Activated CD4-positive, alpha-beta T cell treated with anti-CD3 and anti-CD28 coated beads, Interleukin-2, Interleukin-6, amounts not matched to agents 100 ng/mL and 50 ng/mL, durations not matched to agents 16 hours and 8 hours (primary cell): ENCODE measurements at regions not wholly inside any gene's neighbourhood (a gene's known extent, or its start where the extent isn't known, plus 50 kb on each side); places are given as distances from the start of the nearest gene placed in this dataset.

Source experiments
- DNase-seq: peaks from one replicate; pipeline ENCODE4 v3.0.0-alpha.2; 2020

DNA sequence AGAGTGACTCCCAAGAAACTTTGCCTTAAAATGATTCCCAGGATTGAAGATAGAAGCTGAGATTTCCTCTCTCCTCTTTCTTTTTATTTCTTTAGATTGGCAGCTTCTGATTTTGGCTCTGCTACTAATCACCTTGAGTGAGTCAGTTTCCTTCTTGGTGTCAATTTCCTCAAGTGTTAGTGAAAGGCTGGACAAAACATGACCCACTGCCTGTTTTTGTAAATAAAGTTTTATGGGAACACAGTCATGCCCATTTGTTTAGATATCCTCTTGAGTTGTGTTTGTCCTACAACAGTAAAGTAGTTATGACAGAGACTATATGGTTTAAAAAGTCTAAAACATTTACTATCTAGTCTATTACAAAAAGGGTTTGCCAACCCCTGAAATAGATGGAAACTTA is 227.2 kb upstream of the TBX3 start:
- DNase-seq: no peak

DNA sequence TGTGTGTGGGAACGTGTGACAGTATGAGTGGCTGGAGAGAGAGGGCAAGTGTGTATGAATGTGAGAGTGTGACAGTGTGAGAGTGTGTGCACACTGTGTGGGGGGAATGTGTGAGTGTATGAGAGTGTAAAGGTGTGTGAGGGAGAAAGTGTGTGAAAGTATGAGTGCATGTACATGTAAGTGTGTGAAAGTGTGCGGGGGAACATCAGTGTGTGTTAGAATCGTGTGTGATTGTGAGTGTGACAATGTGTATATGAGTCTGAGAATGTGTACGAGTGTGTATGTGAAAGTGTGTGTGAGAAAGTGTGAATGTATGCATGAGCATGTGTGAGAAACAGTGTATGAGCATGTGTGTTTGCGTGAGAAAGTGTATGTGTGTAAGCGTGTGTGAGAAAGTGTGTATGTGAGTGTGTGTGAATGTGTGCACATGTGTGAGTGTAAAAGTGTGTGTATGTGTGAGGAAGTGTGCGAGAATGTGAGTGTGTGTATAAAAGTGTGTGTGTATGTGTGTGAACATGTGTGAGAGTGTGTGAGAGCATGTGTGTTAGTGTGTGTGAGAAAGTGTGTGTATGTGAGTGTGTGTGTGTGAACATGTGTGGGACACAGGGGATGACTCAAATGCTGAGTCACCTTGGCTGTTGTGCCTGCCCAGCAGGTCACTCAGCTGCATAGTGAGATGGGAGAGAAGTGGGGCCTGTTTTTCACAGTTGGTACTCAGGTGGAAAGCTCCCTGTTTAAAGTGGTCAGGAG is 220.5 kb upstream of the TBX3 start:
- no peak for DNase-seq

DNA sequence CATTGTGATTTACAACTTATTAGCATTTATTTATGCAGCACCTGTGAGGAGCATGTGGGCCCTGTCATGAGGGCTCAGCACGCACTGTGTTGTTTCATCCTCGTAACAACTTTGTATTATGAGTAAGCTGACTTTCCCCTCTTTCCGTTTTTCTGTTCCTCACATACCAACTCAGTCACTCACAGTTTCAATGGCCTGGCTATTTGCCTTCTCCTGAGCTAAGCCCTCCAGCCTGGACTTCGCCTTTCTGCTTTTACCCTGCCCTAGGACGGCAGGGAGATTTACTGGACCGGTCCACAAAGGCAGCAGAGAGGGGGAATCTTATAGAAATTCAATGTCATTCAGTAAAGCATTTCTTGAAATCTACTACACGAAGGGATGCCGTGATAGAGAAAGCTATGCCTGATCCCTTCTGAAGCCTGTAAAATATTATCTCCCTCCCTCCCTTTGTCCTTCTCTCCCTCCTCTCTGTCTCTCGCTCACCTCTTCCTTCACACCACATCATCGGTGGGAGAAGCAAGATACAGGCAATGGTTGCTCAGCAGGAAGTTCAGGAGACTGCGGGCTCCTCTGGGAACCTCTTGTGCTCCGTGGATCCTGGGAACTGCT is 219.2 kb upstream of the TBX3 start:
- DNase-seq: no peak

DNA sequence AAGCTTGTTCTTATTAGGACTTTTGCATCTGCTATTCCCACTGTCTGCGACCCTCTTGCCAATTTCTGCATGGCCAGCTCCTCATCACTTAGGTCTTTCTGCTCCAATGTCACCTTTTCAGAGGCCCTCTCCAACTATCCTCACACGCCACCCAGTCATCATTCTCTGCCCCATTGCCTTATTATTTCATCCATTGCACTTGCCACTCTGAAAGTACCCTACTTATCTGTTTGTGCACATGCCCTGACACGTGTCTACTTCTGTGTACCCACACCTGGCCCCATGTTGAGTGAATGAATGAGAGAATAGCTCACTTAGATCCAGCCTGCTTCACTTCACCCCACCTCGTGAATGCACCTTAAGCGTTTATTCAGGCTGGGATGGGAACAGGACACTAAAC is 218.7 kb upstream of the TBX3 start:
- no peak for DNase-seq

DNA sequence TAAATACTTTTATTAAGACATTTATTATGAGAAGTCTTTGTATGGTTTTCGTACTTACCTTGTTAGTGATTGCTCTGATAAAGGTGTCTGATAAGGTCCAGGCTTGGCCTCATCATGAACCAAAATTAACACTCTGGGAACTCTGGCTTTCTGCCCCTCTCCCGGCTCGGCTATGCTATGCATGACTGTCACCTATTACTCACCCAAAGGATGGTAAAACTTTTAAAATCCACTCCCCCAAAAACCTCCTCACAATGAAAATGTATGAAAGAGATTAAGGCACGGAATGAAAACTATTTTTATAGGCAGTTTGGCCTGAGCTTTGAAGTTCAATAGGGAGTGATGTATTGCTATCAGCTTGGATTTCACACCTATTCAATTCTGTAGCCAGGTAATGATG is 217.3 kb upstream of the TBX3 start:
- DNase-seq: no peak

DNA sequence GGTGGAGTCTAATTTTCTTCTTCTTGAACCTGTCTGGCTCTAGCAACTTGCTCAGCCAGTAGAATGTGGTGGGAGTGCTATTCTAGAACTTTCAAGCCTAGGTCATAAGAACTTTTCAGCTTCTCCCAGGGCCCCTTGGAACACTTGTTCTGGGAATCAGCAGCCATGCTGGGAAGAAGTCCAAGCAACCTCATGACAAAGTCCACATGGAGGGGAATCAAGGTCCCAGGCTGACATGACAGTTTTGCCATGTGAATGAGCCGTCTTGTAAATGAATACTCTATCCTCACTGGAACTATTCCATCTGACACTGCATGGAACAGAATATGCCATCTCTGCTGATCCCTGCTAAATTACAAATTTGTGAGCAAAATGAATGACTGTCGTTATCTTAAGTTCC is 214.2 kb upstream of the TBX3 start:
- no peak for DNase-seq

DNA sequence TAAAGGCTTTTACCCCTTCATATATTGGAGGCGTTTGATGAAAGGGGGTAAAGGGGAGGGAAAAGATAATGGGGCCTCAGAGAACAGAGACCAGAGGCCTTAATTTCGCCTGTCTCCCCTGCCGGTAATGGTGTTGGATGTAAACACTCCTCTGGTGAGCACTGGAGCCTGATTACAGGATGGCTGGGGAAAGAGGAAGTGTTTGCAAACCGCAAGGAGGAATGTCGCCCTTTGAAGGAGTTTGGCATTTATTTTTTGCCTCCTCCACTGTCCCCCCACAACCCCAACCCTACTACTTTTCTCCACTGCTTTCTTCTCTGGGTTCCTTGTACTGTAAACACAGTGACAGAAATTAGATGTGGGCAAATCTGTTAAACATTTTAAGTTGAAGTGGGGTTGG is 211.9 kb upstream of the TBX3 start:
- DNase-seq: no peak

DNA sequence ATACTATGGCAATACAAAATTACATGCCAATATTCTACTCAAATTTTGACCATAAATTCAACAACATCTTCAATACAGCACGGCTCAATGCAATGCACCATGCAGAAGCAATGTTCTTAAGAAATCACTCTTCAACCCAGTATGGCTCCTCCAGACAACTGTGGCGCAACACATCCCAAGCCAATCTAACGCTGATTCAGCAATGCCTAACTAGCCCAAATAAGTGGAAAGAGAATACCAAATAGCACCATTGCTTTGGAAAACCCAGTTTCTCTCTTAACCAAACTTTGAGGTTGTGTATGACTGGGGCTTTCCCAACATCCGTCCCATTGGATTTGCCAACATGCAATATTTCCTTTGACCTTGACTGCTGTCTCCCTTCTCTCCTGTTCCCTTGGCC is 211.1 kb upstream of the TBX3 start:
- no peak for DNase-seq

DNA sequence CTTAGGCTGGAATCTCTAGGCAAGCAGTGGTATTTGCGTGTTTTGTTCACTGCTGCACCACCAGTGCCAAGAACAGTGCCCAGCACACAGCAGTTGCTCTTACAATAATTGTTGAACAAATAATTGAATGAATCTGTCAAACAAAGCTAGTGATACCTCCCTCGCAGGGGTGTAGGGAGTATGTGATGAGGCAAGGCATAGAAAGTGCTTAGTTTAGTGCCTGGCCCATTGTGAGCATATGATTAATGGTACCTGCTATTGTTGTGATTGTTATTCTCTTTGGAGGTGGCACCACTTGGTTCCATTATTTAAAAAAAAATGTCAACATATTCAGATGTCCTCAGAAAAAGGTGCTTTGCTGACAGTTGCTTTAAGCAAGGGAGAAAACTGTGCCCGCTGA is 210.1 kb upstream of the TBX3 start:
- DNase-seq: no peak

DNA sequence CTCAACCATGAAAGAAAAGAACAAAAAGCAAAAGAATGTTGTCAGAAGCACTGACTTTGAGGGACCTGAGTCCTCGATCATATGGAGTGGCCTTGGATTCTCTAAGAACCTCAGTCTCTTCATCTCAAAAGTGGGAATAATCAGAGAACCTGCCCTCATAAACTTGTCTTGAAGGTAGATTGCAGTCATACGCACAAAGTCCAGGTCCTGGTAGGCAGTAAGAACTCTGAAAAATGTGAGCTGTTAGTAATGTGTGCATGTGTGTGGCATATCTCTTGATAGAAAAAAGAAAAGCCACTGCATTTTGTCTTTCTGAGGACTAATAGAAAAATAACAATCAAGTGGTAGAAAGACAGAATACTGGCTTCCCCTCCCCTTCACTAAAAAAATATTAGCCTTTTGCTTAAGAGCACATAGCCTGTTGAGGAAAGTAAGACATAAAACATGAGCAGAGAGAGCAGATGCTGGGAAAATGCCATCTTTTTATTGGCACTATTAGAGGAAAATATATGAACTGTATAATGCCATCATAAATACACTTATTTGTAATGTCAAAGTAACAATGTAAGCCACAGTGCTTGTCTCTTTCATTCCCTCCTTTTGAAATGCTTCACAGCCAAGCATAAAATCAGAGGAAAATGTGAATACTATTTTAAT is 205.1 kb upstream of the TBX3 start:
- no peak for DNase-seq

DNA sequence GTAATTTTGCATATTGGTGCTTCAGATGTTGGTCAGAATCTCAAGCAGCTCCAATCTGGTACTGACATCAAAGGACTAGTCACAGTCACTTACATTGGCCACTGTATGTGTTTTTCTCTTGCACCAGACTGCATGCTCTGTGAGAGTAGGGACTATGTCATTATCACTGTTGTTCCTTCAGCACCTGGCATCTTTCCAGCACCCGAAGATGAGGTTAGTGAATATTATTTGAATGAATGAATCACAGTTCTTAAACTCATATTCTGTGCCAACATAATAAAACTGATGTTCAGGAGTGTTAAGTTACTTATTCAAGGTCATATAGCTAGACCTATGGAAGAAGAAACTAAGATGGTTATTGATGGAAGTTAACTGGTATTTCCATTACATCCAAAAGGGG is 204.5 kb upstream of the TBX3 start:
- DNase-seq: no peak

DNA sequence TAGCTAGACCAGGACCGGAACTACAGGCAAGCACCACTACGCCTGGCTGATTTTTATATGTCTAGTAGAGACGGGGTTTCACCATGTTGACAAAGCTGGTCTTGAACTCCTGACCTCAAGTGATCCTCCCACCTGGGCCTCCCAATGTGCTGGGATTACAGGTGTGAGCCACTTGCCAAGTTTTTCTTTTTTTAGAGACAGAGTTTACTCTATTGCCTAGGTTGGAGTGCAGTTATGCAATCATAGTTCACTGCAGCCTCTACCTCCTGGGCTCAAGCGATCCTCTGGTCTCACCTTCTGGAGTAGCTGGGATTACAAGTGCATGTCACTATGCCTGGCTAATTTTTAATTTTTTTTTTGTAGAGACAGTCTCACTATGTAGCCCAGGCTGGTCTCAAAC is 201.5 kb upstream of the TBX3 start:
- no peak for DNase-seq

DNA sequence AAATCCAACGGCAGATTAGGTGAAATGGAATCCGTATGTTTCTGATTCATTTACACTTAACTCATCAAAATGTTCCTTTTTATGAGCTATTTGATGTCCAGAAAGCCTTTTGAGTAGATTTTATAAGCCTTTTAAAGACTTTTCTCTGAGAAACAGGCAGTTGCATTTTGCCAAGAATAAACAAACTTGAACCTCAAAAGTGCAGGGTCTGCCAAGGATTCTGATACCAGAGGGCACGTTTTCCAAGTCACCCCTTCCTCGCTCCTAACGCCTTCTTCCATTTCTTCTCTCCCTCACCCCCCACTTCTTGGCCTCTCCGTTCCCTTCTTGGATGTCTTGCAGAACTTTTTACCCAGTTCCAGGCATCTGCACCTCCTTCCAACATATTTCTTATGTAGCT is 200.6 kb upstream of the TBX3 start:
- no peak for DNase-seq

DNA sequence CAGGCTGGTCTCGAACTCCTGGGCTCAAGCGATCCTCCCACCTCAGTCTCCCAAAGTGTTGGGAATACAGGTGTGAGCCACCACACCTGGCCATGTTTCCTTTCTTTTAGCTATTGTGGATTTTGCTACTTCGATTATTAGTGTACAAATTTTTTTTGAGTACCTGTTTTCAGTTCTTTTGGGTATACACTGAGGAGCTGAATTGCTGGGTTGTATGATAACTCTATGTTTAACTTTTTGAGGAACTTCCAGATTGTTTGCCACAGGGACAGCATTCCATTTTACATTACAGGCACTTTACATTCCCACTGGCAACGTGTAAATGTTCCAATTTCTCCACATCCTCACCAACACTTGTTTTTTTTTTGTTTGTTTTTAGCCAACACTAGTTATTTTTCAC is 198.1 kb upstream of the TBX3 start:
- no peak for DNase-seq

DNA sequence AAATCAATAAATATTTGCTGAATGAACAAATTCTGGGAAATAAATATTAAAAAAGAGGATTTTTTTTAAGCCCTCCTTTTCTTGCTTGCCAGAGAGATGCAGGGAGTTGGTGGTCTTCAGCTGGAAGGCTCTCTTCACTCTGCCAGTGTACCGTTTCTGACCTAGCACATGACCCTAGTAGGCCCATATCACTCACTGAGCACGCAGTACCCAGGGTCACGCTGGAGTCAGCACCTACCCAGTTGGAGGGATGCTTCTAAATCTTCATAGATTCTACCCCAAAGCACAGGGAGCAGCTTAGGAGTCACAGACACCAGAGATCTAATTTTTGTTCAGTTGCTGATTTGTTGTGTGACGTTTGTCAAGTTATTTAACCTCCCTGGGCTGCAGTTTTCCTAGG is 195.4 kb upstream of the TBX3 start:
- DNase-seq: no peak

DNA sequence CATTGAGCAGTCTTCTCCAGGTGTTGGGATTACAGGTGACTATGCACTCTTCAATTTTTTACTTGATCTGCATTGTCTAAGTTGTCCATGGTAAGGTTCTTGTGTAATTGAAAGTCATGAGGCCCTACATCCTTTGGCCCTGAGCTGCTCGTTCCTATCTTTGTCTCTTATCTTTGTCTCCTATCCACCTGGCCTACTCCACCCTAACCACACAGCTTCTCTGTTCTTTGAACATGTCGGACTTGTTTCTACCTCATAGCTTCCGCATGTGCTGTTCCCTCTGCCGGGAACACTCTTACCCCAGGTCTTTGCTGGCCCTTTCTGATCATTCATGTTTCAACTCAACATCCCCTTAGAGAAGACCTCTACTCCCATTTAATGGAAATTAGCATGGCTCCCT is 194.8 kb upstream of the TBX3 start:
- no peak for DNase-seq

DNA sequence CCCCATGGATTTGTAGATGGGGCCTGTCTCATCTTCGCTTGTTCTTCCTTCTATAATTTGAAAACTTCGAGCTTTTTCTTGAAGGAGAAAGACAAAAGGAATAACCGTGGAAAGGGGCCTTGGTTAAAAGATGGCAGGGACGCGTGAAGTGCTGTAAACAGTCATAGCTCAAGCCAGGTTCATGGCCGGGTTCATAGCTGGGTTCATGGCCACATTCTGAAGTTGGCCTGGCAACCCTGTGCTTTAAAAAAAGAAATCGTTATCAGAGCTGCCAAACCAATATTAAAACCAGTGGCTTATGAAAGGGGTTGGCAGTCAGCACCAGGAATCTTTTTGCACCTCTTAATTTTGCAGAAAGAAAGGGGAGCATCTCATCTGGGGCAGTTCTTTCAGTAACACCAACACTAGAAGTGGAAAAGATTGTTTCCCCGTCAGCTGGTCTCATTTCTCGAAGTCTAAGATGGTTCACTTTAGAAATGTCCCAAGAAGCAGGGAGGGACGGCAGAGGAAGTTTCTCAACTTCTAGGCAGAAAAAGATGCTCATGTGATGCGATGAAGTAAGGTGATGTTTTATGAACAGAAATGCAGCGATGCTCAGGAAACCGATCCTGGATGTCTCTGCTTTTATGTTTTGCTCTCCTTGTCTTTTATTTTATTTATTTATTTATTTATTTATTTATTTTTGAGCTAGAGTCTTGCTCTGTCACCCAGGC is 193.1 kb upstream of the TBX3 start:
- DNase-seq: no peak

DNA sequence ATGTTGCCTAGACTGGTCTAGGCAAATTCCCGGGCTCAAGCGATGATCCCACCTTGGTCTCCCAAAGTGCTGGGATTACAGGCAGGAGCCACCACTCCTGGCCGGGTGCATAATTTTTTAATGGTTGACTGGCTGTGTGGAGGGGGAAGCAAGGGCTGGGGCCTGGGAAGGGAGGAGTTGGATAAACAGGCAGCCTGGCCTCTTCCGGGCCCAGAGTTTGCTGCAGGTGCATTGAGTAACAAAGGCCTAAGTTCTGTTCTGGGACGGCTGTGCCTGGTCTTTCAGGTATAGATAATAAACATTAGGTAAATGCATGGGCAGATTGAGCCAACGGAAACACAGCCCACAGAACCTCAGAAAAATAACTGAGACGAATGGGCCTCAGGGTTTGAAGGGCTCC is 191.3 kb upstream of the TBX3 start:
- no peak for DNase-seq

DNA sequence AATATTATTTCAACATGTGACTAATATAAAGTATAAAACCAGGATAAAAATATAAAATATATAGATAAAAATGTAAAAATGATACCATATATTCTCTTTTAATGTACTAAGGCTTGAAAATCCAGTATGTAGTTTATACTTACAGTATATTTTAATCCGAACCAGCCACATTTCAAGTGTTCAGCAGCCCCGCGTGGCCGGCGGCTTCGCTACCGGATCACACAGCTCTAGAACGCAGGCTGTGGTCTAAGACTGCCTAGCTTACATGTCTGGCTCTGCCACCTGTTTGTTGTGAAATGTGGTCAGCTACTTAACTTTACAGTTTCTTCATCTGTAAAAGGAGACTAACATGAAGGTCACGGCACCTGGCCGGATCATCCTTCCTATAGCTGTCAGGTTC is 189.7 kb upstream of the TBX3 start:
- DNase-seq: no peak

DNA sequence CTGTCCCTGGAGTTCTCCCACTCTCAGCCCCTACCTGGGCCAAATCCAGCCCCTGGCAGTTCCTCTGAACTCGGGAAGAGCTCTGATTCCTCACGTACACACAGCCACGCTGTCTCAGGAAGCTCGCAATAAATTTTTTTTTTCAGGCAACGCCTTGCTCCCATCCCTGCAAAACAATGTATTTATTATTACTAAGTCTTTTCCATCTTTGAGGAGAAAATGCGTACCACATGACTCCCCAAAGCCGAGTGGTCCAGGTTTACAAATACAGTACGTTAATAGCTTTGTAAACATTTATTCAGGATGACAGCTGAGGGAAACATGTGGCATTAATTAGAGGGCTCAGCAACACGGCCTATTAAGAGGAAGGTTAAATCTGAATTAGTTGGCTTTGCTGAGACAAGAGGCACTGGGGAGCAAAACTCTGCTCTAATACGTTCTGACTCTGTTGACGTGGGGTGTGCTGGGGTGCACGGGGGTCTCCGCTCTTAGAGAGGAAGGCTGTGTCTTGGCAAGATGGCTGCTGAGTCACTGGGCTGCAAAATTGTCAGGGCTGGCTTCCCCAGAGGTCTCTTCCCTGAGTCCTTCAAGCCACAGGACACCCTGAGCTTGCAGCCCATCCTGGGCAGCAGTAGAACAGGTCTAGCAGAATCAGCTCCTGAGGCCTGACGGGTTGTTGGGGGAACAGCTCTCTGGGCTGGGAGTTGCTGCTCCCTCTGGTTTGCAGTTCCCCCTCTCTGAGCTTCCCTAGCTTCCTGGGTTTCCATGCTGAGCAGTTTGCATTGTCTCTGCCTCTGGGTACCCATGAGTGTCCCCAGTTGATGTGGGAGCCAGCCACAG is 185.2 kb upstream of the TBX3 start:
- DNase-seq: no peak

DNA sequence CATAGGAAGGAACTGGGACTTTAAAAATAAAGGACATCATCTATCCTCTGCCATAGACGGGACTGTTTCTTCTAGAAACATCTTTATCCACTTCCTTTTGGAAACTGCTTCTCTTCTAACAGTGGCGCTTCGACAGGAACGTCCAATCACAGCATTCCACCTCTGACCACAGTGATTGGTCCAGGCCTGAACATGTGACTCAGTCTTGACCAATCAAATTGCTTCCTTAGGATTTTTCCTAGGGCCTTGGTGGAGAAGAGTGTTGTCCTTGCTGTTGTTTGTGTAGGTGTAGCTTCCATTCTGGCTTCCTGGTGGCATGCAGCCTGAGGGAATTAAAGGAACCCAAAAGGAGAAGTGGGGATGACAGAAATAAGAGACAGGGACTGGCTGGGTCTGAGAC is 182.4 kb upstream of the TBX3 start:
- DNase-seq: no peak

DNA sequence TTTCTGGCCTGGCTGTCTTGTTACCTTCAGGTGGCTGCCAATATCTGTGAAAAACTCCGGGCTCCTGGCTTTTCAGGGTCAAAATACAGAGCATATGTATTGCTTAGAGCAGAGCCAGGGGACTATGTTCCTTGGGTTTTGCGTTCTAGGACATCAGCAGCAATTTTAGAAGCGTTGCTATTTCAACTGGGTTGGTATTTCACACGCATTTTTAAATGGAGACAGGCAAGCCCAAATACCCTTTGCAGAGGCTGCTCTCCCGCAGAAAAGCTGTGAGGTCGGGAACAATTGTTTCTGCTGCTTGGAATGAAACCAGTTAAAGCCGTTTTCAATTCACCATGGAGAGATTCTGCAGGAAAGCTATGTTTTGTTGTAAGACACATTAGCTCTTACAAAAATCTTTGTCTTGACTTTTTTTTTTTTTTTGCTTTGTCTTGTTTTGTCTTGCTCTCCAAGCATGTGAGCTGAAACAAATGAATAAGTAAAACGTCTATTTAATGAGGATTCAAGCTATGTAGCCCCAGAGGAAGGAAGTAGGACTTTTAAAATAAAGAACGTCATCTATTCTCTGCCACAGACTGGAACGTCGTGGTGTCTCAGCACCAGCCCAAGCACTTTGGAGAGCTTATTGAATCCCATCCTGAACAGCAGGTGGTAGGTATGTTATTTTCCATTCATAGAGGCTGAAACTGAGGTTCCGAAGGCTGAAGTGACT is 181.0 kb upstream of the TBX3 start:
- DNase-seq: no peak
